WERI-Rb-1 (cell line): ENCODE measurements at regions not wholly inside any gene's neighbourhood (a gene's known extent, or its start where the extent isn't known, plus 50 kb on each side); places are given as distances from the start of the nearest gene placed in this dataset.
"Not testable (repeated sequence)": the region's sequence is repeated elsewhere in the genome, so short reads cannot be mapped to it uniquely, and the experiment has no call there.

Source experiments
- DNase-seq: peaks from one replicate; pipeline ENCODE4 v3.0.0-alpha.2; 2020
- H3K27ac ChIP-seq: fragments of 250-450 bp; sonication (Bioruptor Pico); 2 replicates; pipeline ENCODE4 v1.5.1; 2020; ENCODE audit warnings: mild to moderate bottlenecking, moderate library complexity
- H3K27me3 ChIP-seq: fragments of 250-450 bp; sonication (Bioruptor Pico); 2 replicates; pipeline ENCODE4 v1.5.1; 2021; ENCODE audit warnings: mild to moderate bottlenecking, low read depth, moderate library complexity; ENCODE audit not compliant: insufficient read depth, severe bottlenecking
- H3K36me3 ChIP-seq: fragments of 250-450 bp; sonication (Bioruptor Pico); 2 replicates; pipeline ENCODE4 v1.5.1; 2020; ENCODE audit warnings: mild to moderate bottlenecking, moderate library complexity
- H3K4me3 ChIP-seq: 2 replicates; pipeline ENCODE4 v1.5.1; 2011; ENCODE audit warnings: low read depth, mild to moderate bottlenecking, control low read depth, low read length
- H3K9me3 ChIP-seq: fragments of 250-450 bp; sonication (Bioruptor Pico); 2 replicates; pipeline ENCODE4 v1.5.1; 2021; ENCODE audit warnings: mild to moderate bottlenecking, moderate library complexity; ENCODE audit not compliant: severe bottlenecking
- TF ChIP-seq, protein P1 (sequence below): IDR thresholded peaks from 2 replicates; pipeline ENCODE4 v1.5.1; 2011; ENCODE audit warnings: low read depth, mild to moderate bottlenecking, control low read depth, inconsistent platforms, low read length

DNA sequence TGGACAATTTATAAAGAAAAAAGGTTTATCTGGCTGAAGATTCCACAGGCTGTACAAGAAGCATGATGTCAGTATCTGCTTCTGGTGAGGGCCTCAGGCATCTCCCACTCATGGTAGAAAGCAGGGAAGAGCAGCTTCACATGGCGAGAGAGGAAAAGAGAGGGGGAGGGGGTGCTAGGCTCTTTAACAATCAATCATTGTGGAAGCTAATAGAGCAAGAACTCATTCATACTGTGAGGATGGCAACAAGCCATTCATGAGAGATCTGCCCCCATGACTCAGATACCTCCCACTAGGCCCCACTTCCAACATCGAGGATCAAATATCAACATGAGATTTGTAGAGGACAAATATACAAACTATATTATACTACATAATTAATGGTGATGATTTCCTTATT is 361.9 kb upstream of the FAR2 start:
- TF ChIP-seq, protein P1, sequence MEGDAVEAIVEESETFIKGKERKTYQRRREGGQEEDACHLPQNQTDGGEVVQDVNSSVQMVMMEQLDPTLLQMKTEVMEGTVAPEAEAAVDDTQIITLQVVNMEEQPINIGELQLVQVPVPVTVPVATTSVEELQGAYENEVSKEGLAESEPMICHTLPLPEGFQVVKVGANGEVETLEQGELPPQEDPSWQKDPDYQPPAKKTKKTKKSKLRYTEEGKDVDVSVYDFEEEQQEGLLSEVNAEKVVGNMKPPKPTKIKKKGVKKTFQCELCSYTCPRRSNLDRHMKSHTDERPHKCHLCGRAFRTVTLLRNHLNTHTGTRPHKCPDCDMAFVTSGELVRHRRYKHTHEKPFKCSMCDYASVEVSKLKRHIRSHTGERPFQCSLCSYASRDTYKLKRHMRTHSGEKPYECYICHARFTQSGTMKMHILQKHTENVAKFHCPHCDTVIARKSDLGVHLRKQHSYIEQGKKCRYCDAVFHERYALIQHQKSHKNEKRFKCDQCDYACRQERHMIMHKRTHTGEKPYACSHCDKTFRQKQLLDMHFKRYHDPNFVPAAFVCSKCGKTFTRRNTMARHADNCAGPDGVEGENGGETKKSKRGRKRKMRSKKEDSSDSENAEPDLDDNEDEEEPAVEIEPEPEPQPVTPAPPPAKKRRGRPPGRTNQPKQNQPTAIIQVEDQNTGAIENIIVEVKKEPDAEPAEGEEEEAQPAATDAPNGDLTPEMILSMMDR: no peak
- DNase-seq: no peak
- H3K36me3 ChIP-seq: no peaks in the 10 kb centered on the region
- H3K27me3 ChIP-seq: no peaks in the 10 kb centered on the region
- no peaks in the 10 kb centered on the region for H3K9me3 ChIP-seq
- no peak overlapping the region for H3K27ac ChIP-seq
- no peak overlapping the region for H3K4me3 ChIP-seq

DNA sequence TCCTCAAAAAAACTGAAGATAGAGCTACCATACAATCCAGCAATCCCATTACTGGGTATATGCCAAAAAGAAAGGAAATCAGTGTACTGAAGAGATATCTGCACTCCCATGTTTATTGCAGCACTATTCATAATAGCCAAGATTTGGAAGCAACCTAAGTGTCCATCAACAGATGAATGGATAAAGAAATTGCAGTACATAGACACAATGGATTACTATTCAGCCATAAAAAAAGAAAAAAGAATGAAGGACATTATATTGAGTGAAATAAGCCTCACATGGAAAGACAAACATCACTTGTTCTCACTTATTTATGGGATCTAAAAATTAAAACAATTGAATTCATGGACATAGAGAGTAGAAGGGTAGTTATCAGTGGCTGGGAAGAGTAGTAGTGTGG is 360.8 kb upstream of the FAR2 start:
- H3K27ac ChIP-seq, H3K9me3 ChIP-seq, H3K27me3 ChIP-seq, H3K4me3 ChIP-seq, H3K36me3 ChIP-seq, DNase-seq: not testable (repeated sequence)

DNA sequence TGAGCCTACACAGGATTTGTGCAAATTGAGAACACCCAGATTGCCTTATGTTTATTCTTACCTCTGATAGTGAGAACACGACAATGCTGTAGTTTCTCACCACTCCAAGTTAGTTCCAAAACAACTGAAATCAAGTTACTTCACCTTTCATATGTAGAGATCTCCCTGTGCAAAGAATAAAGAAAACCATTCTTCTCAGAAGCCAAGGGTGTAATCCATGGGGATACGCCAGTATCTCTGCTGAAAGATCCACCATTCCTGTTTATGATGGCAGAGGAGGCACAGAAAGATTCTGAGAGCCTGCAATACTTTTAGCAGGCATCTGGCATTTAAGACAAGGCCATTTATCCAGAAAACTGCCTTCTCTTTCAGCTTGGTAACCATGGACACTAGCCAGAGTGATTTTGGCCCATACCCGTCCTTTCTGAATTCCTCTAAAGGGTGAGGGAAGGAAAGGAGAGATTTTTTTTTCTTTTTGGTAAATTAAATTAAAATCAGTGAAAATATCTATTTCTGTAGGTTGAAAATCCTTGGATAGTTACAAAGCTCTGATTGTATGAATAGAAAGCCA is 355.4 kb upstream of the FAR2 start:
- no peaks in the 10 kb centered on the region for H3K36me3 ChIP-seq
- no peak for DNase-seq
- H3K27me3 ChIP-seq: no peaks in the 10 kb centered on the region
- no peak overlapping the region for H3K4me3 ChIP-seq
- TF ChIP-seq, protein P1: no peak
- H3K27ac ChIP-seq: no peak overlapping the region
- H3K9me3 ChIP-seq: no peaks in the 10 kb centered on the region

DNA sequence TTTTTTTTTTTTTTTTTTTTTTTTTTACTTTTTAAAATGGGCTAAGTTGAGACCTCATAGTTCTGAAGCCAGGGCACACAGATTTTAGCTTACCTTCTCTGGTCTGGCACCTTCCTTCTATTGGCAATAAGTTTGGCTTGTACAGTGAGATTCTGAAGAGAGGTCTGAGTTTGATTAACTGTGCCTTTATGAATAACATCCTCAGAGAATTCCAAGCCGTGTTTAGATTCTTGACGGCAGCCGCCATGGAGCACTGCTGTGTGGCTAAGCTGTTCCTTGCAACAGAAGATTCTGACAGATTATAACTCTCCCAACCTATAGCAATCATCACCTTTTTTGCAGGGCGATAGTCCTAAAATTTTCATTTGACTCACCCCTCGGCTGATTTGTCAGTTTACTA is 354.9 kb upstream of the FAR2 start:
- H3K9me3 ChIP-seq: no peaks in the 10 kb centered on the region
- no peak overlapping the region for H3K4me3 ChIP-seq
- DNase-seq: no peak
- no peaks in the 10 kb centered on the region for H3K27me3 ChIP-seq
- H3K27ac ChIP-seq: no peak overlapping the region
- no peaks in the 10 kb centered on the region for H3K36me3 ChIP-seq
- TF ChIP-seq, protein P1: no peak

DNA sequence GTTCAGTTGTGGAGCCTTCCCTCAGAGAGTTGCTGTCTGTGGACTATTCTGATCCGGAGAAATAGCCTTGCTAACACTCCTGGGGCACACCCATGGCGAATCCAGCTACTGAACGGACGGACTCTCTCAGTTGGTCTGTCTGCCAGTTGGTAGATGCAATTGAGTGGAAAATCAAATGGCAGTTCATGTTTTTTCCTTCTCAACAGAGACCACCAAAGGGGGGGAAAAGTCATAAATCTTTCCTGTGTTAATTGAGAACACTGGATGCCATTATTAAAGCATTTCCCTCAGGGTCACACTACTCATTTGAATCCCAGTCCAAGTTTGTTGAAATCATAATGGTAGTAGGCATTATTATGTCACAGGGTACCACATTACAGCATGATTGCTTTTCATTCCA is 354.3 kb upstream of the FAR2 start:
- Histone ChIP-seq H3K36me3 (no peaks in the 10 kb centered on the region), H3K4me3 (no peak overlapping the region), H3K9me3 (no peaks in the 10 kb centered on the region), H3K27me3 (no peaks in the 10 kb centered on the region), H3K27ac (no peak overlapping the region)
- TF ChIP-seq, protein P1: no peak
- DNase-seq: no peak

DNA sequence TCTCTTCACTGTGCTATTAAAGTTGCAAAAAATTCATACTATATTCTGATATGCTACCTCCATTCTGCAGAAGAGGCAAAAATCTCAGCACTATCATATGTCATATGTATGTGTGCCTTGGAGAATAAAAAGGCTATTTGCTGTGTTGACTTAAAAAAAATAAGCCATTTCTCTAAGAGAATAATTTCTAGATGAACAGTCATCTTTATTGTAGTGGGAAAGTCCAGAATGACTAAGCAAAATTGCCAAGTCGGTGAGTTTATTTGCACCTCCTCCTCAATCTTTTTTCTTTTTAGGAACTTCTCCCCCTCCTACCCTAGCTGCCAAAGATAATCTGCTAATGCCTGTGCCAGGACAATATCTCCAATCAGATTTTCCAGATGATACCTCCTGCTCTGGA is 353.8 kb upstream of the FAR2 start:
- Histone ChIP-seq H3K27ac (no peak overlapping the region), H3K36me3 (no peaks in the 10 kb centered on the region), H3K27me3 (no peaks in the 10 kb centered on the region), H3K4me3 (no peak overlapping the region), H3K9me3 (no peaks in the 10 kb centered on the region)
- TF ChIP-seq, protein P1: no peak
- DNase-seq: no peak
